Neural progenitor cell (in vitro differentiated cells): ENCODE measurements at regions not wholly inside any gene's neighbourhood (a gene's known extent, or its start where the extent isn't known, plus 50 kb on each side); places are given as distances from the start of the nearest gene placed in this dataset.

ENCODE experiments used
- DNase-seq: peaks from one replicate; pipeline ENCODE4 v3.0.0-alpha.2; 2016; ENCODE audit warnings: low spot score
- H2AFZ ChIP-seq: fragments of 200-600 bp; sonication (generic); replicated peaks from 2 replicates; pipeline ENCODE4 v1.6.1; 2016; ENCODE audit warnings: antibody characterized with exemption
- H3F3A ChIP-seq: fragments of 200-600 bp; sonication (generic); 2 replicates; pipeline ENCODE4 v1.6.1; 2016; ENCODE audit warnings: antibody characterized with exemption, low read depth
- H3K27ac ChIP-seq: fragments of 200-600 bp; sonication (generic); 2 replicates; pipeline ENCODE4 v1.5.1; 2016; ENCODE audit warnings: mild to moderate bottlenecking
- H3K27me3 ChIP-seq: fragments of 200-600 bp; sonication (generic); 2 replicates; pipeline ENCODE4 v1.6.1; 2016; ENCODE audit warnings: mild to moderate bottlenecking, moderate library complexity
- H3K36me3 ChIP-seq: fragments of 200-600 bp; sonication (generic); 2 replicates; pipeline ENCODE4 v1.5.1; 2016
- H3K4me1 ChIP-seq: fragments of 200-600 bp; sonication (generic); 2 replicates; pipeline ENCODE4 v1.6.1; 2016; ENCODE audit warnings: mixed run types
- H3K4me2 ChIP-seq: fragments of 200-600 bp; sonication (generic); 2 replicates; pipeline ENCODE4 v1.6.1; 2016
- H3K4me3 ChIP-seq: fragments of 200-600 bp; sonication (generic); 2 replicates; pipeline ENCODE4 v1.5.1; 2016
- H3K79me2 ChIP-seq: fragments of 200-600 bp; sonication (generic); 2 replicates; pipeline ENCODE4 v1.6.1; 2016; ENCODE audit warnings: low read depth
- H3K9ac ChIP-seq: fragments of 200-600 bp; sonication (generic); 2 replicates; pipeline ENCODE4 v1.6.1; 2016
- H3K9me3 ChIP-seq: fragments of 200-600 bp; sonication (generic); 2 replicates; pipeline ENCODE4 v1.5.1; 2016; ENCODE audit warnings: low read depth
- H4K20me1 ChIP-seq: fragments of 200-600 bp; sonication (generic); 2 replicates; pipeline ENCODE4 v1.6.1; 2016; ENCODE audit warnings: low read depth
- H3K27ac Mint-ChIP-seq: 3 replicates; pipeline ENCODE4 v1.8.0; 2021; ENCODE audit warnings: mixed read lengths
- H3K27me3 Mint-ChIP-seq: 2 replicates; pipeline ENCODE4 v1.8.0; 2022; ENCODE audit warnings: low read depth, mild to moderate bottlenecking, inconsistent platforms, moderate library complexity, mixed read lengths; ENCODE audit not compliant: insufficient read depth
- H3K36me3 Mint-ChIP-seq: 3 replicates; pipeline ENCODE4 v1.8.0; 2021; ENCODE audit warnings: mixed read lengths
- H3K4me1 Mint-ChIP-seq: 3 replicates; pipeline ENCODE4 v1.8.0; 2021; ENCODE audit warnings: mixed read lengths
- H3K4me3 Mint-ChIP-seq: 3 replicates; pipeline ENCODE4 v1.8.0; 2021; ENCODE audit warnings: mild to moderate bottlenecking, moderate library complexity, mixed read lengths
- H3K9me3 Mint-ChIP-seq: 3 replicates; pipeline ENCODE4 v1.8.0; 2020; ENCODE audit warnings: mixed read lengths
- EZH2 ChIP-seq: fragments of 200-600 bp; sonication (generic); IDR thresholded peaks from 2 replicates; pipeline ENCODE4 v1.6.1; 2017; ENCODE audit warnings: antibody characterized with exemption, mild to moderate bottlenecking, moderate library complexity
- EZH2phosphoT487 ChIP-seq: fragments of 200-600 bp; sonication (generic); IDR thresholded peaks from 2 replicates; pipeline ENCODE4 v1.6.1; 2017; ENCODE audit warnings: antibody characterized with exemption
- TF ChIP-seq, protein P1 (sequence below): fragments of 200-600 bp; sonication (generic); IDR thresholded peaks from 2 replicates; pipeline ENCODE4 v1.5.1; 2017; ENCODE audit warnings: antibody characterized with exemption, mild to moderate bottlenecking

DNA sequence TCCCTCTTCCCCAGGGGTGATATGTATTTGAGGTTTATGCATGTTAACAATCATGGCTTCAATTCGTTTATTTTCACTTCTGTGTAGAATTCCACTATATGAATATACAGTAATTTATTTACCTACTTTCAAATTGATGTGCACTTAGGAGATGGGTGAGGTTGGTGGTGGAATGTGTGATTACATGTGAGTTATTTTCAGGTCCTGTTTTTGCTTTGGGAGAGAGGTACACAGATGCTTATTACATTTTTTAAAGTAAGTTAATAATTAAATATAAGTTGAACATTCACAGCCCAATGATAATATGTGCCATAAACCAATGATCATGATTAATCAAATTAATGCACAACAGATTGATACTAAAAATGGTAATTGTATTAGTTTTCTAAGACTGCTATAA lies 79.5 kb downstream of the SPRY1 start:
- Histone ChIP-seq H4K20me1 (no peaks in the 10 kb centered on the region), H3K4me3 (no peak overlapping the region), H3K79me2 (no peaks in the 10 kb centered on the region), H3K36me3 (no peaks in the 10 kb centered on the region), H3K27me3 (no peaks in the 10 kb centered on the region), H2AFZ (no peak overlapping the region), H3K27ac (no peak overlapping the region), H3K9me3 (no peaks in the 10 kb centered on the region), H3F3A (no peaks in the 10 kb centered on the region), H3K4me2 (no peak overlapping the region), H3K9ac (no peak overlapping the region), H3K4me1 (peaks cover 7% of the 10 kb centered on the region)
- Mint-ChIP-seq H3K4me1 (peaks cover 37% of the 10 kb centered on the region), H3K27ac (no peak overlapping the region), H3K36me3 (peaks cover 7% of the 10 kb centered on the region), H3K4me3 (no peak overlapping the region), H3K9me3 (peaks cover 14% of the 10 kb centered on the region), H3K27me3 (peaks cover 3% of the 10 kb centered on the region)
- no peak for DNase-seq
- TF ChIP-seq EZH2 (no peak), EZH2phosphoT487 (no peak)
- TF ChIP-seq, protein P1, sequence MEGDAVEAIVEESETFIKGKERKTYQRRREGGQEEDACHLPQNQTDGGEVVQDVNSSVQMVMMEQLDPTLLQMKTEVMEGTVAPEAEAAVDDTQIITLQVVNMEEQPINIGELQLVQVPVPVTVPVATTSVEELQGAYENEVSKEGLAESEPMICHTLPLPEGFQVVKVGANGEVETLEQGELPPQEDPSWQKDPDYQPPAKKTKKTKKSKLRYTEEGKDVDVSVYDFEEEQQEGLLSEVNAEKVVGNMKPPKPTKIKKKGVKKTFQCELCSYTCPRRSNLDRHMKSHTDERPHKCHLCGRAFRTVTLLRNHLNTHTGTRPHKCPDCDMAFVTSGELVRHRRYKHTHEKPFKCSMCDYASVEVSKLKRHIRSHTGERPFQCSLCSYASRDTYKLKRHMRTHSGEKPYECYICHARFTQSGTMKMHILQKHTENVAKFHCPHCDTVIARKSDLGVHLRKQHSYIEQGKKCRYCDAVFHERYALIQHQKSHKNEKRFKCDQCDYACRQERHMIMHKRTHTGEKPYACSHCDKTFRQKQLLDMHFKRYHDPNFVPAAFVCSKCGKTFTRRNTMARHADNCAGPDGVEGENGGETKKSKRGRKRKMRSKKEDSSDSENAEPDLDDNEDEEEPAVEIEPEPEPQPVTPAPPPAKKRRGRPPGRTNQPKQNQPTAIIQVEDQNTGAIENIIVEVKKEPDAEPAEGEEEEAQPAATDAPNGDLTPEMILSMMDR: no peak

DNA sequence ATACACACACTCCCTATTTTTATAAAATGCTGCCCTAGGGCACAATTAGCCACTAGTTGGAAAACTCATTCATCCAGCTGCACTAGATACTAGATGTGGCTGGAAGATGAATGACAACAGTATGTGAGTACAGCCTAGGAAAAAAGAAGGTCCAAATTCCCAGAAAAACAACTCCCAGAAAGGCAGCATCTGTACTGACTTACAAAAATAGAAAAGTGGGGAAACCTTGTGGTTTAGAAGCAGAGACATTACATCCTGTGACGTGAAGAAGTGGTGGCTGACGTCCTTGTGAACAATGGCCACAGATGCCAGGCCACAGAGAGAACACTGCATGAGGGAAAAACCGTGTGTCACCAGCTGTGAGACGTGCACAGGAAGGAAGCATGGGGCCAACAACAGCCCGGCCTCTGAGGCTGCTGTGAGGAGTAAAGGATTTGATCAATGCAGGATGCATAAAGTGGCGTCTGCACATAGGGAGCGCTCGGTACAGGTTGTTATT lies 81.2 kb downstream of the SPRY1 start:
- H3K4me1 ChIP-seq: peaks cover 7% of the 10 kb centered on the region
- no peak overlapping the region for H3K27ac ChIP-seq
- Mint-ChIP-seq H3K9me3 (peaks cover 9% of the 10 kb centered on the region), H3K4me1 (peaks cover 31% of the 10 kb centered on the region), H3K27ac (peak overlapping the region; percentile 87), H3K27me3 (peaks cover 5% of the 10 kb centered on the region), H3K36me3 (peaks cover 5% of the 10 kb centered on the region), H3K4me3 (no peak overlapping the region)
- H2AFZ ChIP-seq: peak overlapping the region; percentile 14
- no peaks in the 10 kb centered on the region for H3F3A ChIP-seq
- TF ChIP-seq, protein P1: no peak
- TF ChIP-seq EZH2phosphoT487 (no peak), EZH2 (no peak)
- no peaks in the 10 kb centered on the region for H3K36me3 ChIP-seq
- H3K9me3 ChIP-seq: no peaks in the 10 kb centered on the region
- H4K20me1 ChIP-seq: no peaks in the 10 kb centered on the region
- H3K4me2 ChIP-seq: no peak overlapping the region
- no peak overlapping the region for H3K9ac ChIP-seq
- no peak for DNase-seq
- no peaks in the 10 kb centered on the region for H3K79me2 ChIP-seq
- H3K27me3 ChIP-seq: no peaks in the 10 kb centered on the region
- no peak overlapping the region for H3K4me3 ChIP-seq

DNA sequence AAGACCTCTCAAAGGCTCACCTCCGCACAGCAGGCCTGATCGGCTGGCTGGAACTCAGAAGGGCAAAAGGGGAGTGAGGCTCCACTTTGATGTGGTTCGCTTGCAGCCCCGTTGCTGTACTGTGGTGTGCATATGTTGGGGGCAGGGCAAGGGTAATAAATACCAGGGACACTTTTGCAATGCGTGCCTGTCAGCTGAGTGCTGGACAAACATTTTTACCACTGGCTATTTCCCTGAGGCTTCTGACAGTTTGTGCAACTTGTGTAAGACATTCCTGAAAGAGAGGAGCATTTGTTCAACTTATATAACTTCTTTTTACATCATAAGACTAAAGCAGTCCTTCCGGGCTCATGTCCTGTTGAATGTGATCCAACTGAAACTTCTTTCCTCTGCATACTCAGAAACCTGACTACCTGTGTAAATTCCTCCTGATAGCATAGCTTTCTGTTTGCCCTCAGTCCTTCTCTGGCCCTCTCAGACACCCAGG lies 82.3 kb downstream of the SPRY1 start:
- H2AFZ ChIP-seq: no peak overlapping the region

More for the DNA sequence above, 82.3 kb downstream of the SPRY1 start:
- peak overlapping the region; percentile 39 for H3K27ac Mint-ChIP-seq
- TF ChIP-seq EZH2phosphoT487 (no peak), EZH2 (no peak)
- TF ChIP-seq, protein P1: no peak
- peaks cover 7% of the 10 kb centered on the region for H3K4me1 ChIP-seq
- no peak overlapping the region for H3K27ac ChIP-seq
- H3K4me2 ChIP-seq: no peak overlapping the region
- no peak overlapping the region for H3K4me3 Mint-ChIP-seq
- H3K79me2 ChIP-seq: no peaks in the 10 kb centered on the region
- peaks cover 6% of the 10 kb centered on the region for H3K36me3 Mint-ChIP-seq
- DNase-seq: no peak
- peaks cover 31% of the 10 kb centered on the region for H3K4me1 Mint-ChIP-seq
- H4K20me1 ChIP-seq: no peaks in the 10 kb centered on the region
- no peaks in the 10 kb centered on the region for H3F3A ChIP-seq
- no peaks in the 10 kb centered on the region for H3K9me3 ChIP-seq
- H3K9ac ChIP-seq: no peak overlapping the region
- peaks cover 9% of the 10 kb centered on the region for H3K9me3 Mint-ChIP-seq
- no peaks in the 10 kb centered on the region for H3K27me3 ChIP-seq
- no peaks in the 10 kb centered on the region for H3K36me3 ChIP-seq
- peaks cover 5% of the 10 kb centered on the region for H3K27me3 Mint-ChIP-seq
- H3K4me3 ChIP-seq: no peak overlapping the region
